Endothelial cell of umbilical vein (primary cell): ENCODE measurements at regions not wholly inside any gene's neighbourhood (a gene's known extent, or its start where the extent isn't known, plus 50 kb on each side); places are given as distances from the start of the nearest gene placed in this dataset.
A peak's percentile ranks its signal among the peaks of the same experiment; 100 is the strongest.

Experiments
- BruUV-seq: library from RNA; stranded (reverse); fragments of 400-500 nt; replicated peaks from 2 replicates; lab custom pipeline; 2021; lab: Mats Ljungman, UMichigan
- CTCF ChIA-PET: fragments of 300-600, 350-600 bp; sonication (Branson Sonifier 250); formaldehyde crosslinking; loops from one replicate; lab custom pipeline; 2021; ENCODE audit warnings: antibody characterized with exemption, inconsistent platforms; lab: Charles Lee
- POLR2A ChIA-PET: fragments of 300-600, 350-600 bp; sonication (Branson Sonifier 250); formaldehyde crosslinking; loops from one replicate; lab custom pipeline; 2021; ENCODE audit warnings: antibody characterized with exemption, inconsistent platforms; lab: Charles Lee
- DNase-seq: peaks from one replicate; pipeline ENCODE4 v3.0.0-alpha.2; 2011; ENCODE audit warnings: low read depth, low spot score
- FAIRE-seq: peaks from 2 replicates; lab custom pipeline; 2011; peaks lifted over from hg19 to GRCh38; lab: Jason Lieb, UNC
- H2AFZ ChIP-seq: 2 replicates; pipeline ENCODE4 v1.6.0; 2012; ENCODE audit warnings: low read depth, low read length, control low read depth, inconsistent platforms
- H3K27ac ChIP-seq: 2 replicates; pipeline ENCODE4 v1.5.1; 2011; ENCODE audit warnings: low read depth, mild to moderate bottlenecking, control low read depth, low read length, moderate library complexity; ENCODE audit not compliant: insufficient read depth
- H3K27me3 ChIP-seq, 2 experiments: 2 replicates each; pipeline versions ENCODE4 v1.6.0 to v1.6.1; 2011; ENCODE audit warnings: low read length in 2 of 2, mixed read lengths in 1 of 2; ENCODE audit not compliant: control insufficient read depth in 2 of 2, insufficient read depth in 2 of 2
- H3K36me3 ChIP-seq, 2 experiments: 2 replicates in 1 of 2; 3 replicates in 1 of 2; pipeline ENCODE4 v1.5.1; 2011; ENCODE audit warnings: low read length in 2 of 2, mild to moderate bottlenecking in 1 of 2, moderate library complexity in 1 of 2; ENCODE audit not compliant: control insufficient read depth in 2 of 2, insufficient read depth in 2 of 2; ENCODE audit errors: extremely low read depth in 1 of 2
- H3K4me1 ChIP-seq: 3 replicates; pipeline ENCODE4 v1.5.1; 2011; ENCODE audit warnings: mild to moderate bottlenecking, low read length; ENCODE audit not compliant: control insufficient read depth, insufficient read depth; ENCODE audit errors: extremely low read depth
- H3K4me2 ChIP-seq: 2 replicates; pipeline ENCODE4 v1.6.1; 2011; ENCODE audit warnings: low read length, control low read depth, mixed read lengths; ENCODE audit not compliant: insufficient read depth
- H3K4me3 ChIP-seq, 3 experiments: fragments of 200-600 bp in 1 of 3; sonication (generic), shearing (Covaris generic) in 1 of 3; replicated peaks in 1 of 3; 2 replicates each; pipeline ENCODE4 v1.5.1; 2011 to 2016; ENCODE audit warnings: control low read depth in 3 of 3, low read length in 3 of 3, mild to moderate bottlenecking in 2 of 3, inconsistent platforms in 1 of 3, low read depth in 1 of 3, moderate library complexity in 1 of 3; ENCODE audit not compliant: insufficient read depth in 1 of 3
- H3K79me2 ChIP-seq: 2 replicates; pipeline ENCODE4 v1.6.0; 2012; ENCODE audit warnings: low read length, inconsistent platforms; ENCODE audit not compliant: control insufficient read depth, insufficient read depth
- H3K9ac ChIP-seq: replicated peaks from 2 replicates; pipeline ENCODE3; 2011; ENCODE audit warnings: low read length, control low read depth; ENCODE audit not compliant: insufficient read depth; ENCODE audit errors: extremely low read depth
- H3K9me1 ChIP-seq: replicated peaks from 3 replicates; pipeline ENCODE4 v1.6.0; 2011; ENCODE audit warnings: mild to moderate bottlenecking, low read length; ENCODE audit not compliant: control insufficient read depth, insufficient read depth; ENCODE audit errors: extremely low read depth
- H3K9me3 ChIP-seq: replicated peaks from 2 replicates; pipeline ENCODE4 v1.5.1; 2012; ENCODE audit warnings: low read length, inconsistent platforms; ENCODE audit not compliant: control insufficient read depth, insufficient read depth
- H4K20me1 ChIP-seq: replicated peaks from 2 replicates; pipeline ENCODE3; 2011; ENCODE audit warnings: mild to moderate bottlenecking, low read length; ENCODE audit not compliant: control insufficient read depth, insufficient read depth; ENCODE audit errors: extremely low read depth
- CTCF ChIP-seq, 2 donors: IDR thresholded peaks; 1 replicate in 1 of 2; 2 replicates in 1 of 2; pipeline ENCODE4 v1.5.1; 2011; ENCODE audit warnings: low read length in 2 of 2, mild to moderate bottlenecking in 2 of 2, moderate library complexity in 2 of 2, control low read depth in 1 of 2, inconsistent platforms in 1 of 2, low read depth in 1 of 2; ENCODE audit not compliant: insufficient read depth in 1 of 2; ENCODE audit errors: extremely low read depth in 1 of 2
- EZH2 ChIP-seq: IDR thresholded peaks from 2 replicates; pipeline ENCODE4 v1.6.1; 2012; ENCODE audit warnings: borderline replicate concordance, low read depth, mild to moderate bottlenecking, moderate library complexity, low read length, inconsistent platforms; ENCODE audit not compliant: severe bottlenecking
- FOS ChIP-seq: IDR thresholded peaks from 2 replicates; pipeline ENCODE4 v1.6.1; 2011; ENCODE audit warnings: mild to moderate bottlenecking, low read length, moderate library complexity, borderline replicate concordance; ENCODE audit not compliant: insufficient read depth
- GATA2 ChIP-seq: IDR thresholded peaks from 2 replicates; pipeline ENCODE4 v1.7.0; 2011; ENCODE audit warnings: low read depth, mild to moderate bottlenecking, moderate library complexity, mixed read lengths, low read length; ENCODE audit not compliant: insufficient read length, insufficient read depth
- JUN ChIP-seq: IDR thresholded peaks from 2 replicates; pipeline ENCODE4 v1.6.1; 2011; ENCODE audit warnings: borderline replicate concordance, low read depth; ENCODE audit not compliant: insufficient read length, insufficient read depth
- MYC ChIP-seq: IDR thresholded peaks from one replicate; pipeline ENCODE4 v1.6.1; 2011; ENCODE audit warnings: mild to moderate bottlenecking, low read depth, low read length
- POLR2A ChIP-seq: IDR thresholded peaks from 2 replicates; pipeline ENCODE4 v1.6.1; 2012; ENCODE audit warnings: low read depth, mild to moderate bottlenecking, control low read depth, low read length
- POLR2AphosphoS5 ChIP-seq: IDR thresholded peaks from 2 replicates; pipeline ENCODE4 v1.6.1; 2012; ENCODE audit warnings: low read depth, mild to moderate bottlenecking, control low read depth, low read length, moderate library complexity; ENCODE audit not compliant: insufficient read depth
- dilution Hi-C: fragments of 300-500 bp; cut with MboI; formaldehyde crosslinking; loops from one replicate; pipeline ENCODE4 v1.15.0; 2019; ENCODE audit warnings: low sequenced_read_pairs; ENCODE audit not compliant: extremely low pct_ligation_motif_present
- intact Hi-C: fragments of 100-400 bp; cut with micrococcal nuclease; formaldehyde crosslinking; loops from one replicate; pipeline ENCODE4 v1.10.0; 2022
- TF ChIP-seq, protein P1 (sequence below): IDR thresholded peaks from 2 replicates; pipeline ENCODE4 v1.6.1; 2011; ENCODE audit not compliant: insufficient read depth, insufficient read length

DNA sequence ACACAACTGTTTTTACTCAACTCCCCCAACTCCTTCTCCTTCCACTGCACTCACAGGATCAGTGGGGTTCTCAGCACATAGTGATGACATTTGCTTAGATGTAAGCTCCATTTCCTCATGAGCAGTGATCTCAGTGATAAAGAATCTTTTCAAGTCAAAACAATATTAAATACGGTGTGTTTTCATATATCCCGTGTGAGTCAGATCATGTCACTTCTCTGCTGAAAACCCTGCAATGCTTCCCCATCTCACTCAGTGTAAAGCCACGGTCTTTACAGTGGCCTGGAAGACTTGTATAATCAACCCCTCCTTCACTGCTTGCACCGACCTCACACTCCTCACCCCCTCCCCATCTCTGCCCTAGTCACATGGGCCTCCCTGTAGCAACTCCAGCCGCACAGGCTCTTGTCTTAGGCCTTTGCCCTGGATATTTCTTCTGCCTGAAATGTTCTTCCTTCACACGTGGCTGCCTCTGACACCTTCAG, 149.7 kb upstream of the ARHGAP5 start:
- H3K4me1 ChIP-seq, result peaks cover 21% of the 10 kb centered on the region
- H3K4me3 ChIP-seq, result no peak overlapping the region
- no peaks in the 10 kb centered on the region for H3K79me2 ChIP-seq
- TF ChIP-seq MYC (no peak), EZH2 (no peak), GATA2 (peak; percentile 87), POLR2AphosphoS5 (peak; percentile 31), FOS (peak; percentile 88), JUN (peak; percentile 93), CTCF (IDR thresholded peaks at IDR 0.05; ENCODE audit: extremely low read depth in 1 of 2, insufficient read depth in 1 of 2, low read depth in 1 of 2, low read length in 2 of 2) (no peak), POLR2A (no peak)
- TF ChIP-seq, protein P1, sequence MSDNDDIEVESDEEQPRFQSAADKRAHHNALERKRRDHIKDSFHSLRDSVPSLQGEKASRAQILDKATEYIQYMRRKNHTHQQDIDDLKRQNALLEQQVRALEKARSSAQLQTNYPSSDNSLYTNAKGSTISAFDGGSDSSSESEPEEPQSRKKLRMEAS, result peak; percentile 21
- ChIA-PET POLR2A (interaction anchor here (1.0 to 1.3 kb wide), 2 partner anchors 151 to 507 kb away, joined by 3 read pairs; partner anchors contain the start of gene HEATR5A), CTCF (interaction anchor here (0.8 to 2.8 kb wide), 19 partner anchors 7 to 633 kb away, joined by 3 to 44 read pairs (median 6); partner anchors contain the start of genes ARHGAP5 and RNU6-8)
- H3K4me2 ChIP-seq, result peak overlapping the region; percentile 58
- H3K27me3 ChIP-seq, result no peaks in the 10 kb centered on the region
- H3K9me1 ChIP-seq, result no peaks in the 10 kb centered on the region
- dilution Hi-C loops, result no loop called here
- H4K20me1 ChIP-seq, result no peaks in the 10 kb centered on the region
- H2AFZ ChIP-seq, result peak overlapping the region; percentile 36
- DNase-seq, result peak; percentile 92
- H3K9ac ChIP-seq, result peak overlapping the region; percentile 79
- intact Hi-C loops, result loop anchor here (1.0 to 10.0 kb wide), 10 partner anchors 10 to 633 kb away; partner anchors contain the start of genes DTD2, NUBPL, RNU6-7 and RNU6-8
- peak overlapping the region; percentile 95 for H3K27ac ChIP-seq
- no TSS peak for BruUV-seq
- no peaks in the 10 kb centered on the region for H3K36me3 ChIP-seq
- no peaks in the 10 kb centered on the region for H3K9me3 ChIP-seq
- peak; percentile 93 for FAIRE-seq
